Natural killer cell treated with Interleukin-12 subunit alpha and Interleukin-12 subunit beta and Interleukin-15 and Interleukin-18, amount 100 ng/mL, for 72 hours (primary cell): ENCODE measurements at regions not wholly inside any gene's neighbourhood (a gene's known extent, or its start where the extent isn't known, plus 50 kb on each side); places are given as distances from the start of the nearest gene placed in this dataset.
"Not testable (repeated sequence)": the region's sequence is repeated elsewhere in the genome, so short reads cannot be mapped to it uniquely, and the experiment has no call there.

Experiments
- ATAC-seq, 2 donors: fragments of 150-1000 bp; cut with Tn5 transposase in 1 of 2; sonication (Bioruptor Pico), chemical (Tn5 transposase) in 1 of 2; 2 replicates each; pipeline ENCODE4 v1.10.0; 2021
- DNase-seq: peaks from one replicate; pipeline ENCODE4 v3.0.0; 2022; ENCODE audit warnings: low spot score
- H3K27ac Mint-ChIP-seq, 2 donors: 1 replicate in 1 of 2; 2 replicates in 1 of 2; pipeline ENCODE4 v1.8.0; 2022; ENCODE audit warnings: mixed read lengths in 2 of 2, mild to moderate bottlenecking in 1 of 2, moderate library complexity in 1 of 2
- H3K27me3 Mint-ChIP-seq, 2 donors: 1 replicate in 1 of 2; 2 replicates in 1 of 2; pipeline ENCODE4 v1.8.0; 2022; ENCODE audit warnings: mixed read lengths in 2 of 2
- H3K36me3 Mint-ChIP-seq: one replicate; pipeline ENCODE4 v1.8.0; 2022; ENCODE audit warnings: mixed read lengths
- H3K4me1 Mint-ChIP-seq, 2 donors: 1 replicate in 1 of 2; 2 replicates in 1 of 2; pipeline ENCODE4 v1.8.0; 2022; ENCODE audit warnings: low read depth in 2 of 2, mixed read lengths in 2 of 2, mild to moderate bottlenecking in 1 of 2
- H3K4me3 Mint-ChIP-seq: one replicate; pipeline ENCODE4 v1.8.0; 2022; ENCODE audit warnings: mixed read lengths
- H3K9me3 Mint-ChIP-seq: 2 replicates; pipeline ENCODE4 v1.8.0; 2022; ENCODE audit warnings: mixed read lengths

- Mint-ChIP-seq H3K4me3 (no peak overlapping the region), H3K36me3 (no peaks in the 10 kb centered on the region), H3K4me1 (no peaks in the 10 kb centered on the region), H3K9me3 (no peaks in the 10 kb centered on the region), H3K27ac (no peak overlapping the region), H3K27me3 (peaks cover 18 to 39% of the 10 kb centered on the region in 2 donors)
- no peak for ATAC-seq
- DNase-seq: no peak
These were observed 76.9 kb upstream of the TOP3B start for GRCh38 chr22:22059291-22060002.

GRCh38 chr22:22058633-22059290 lies 76.2 kb upstream of the TOP3B start:
- ATAC-seq (no peak), DNase-seq (no peak)
- H3K36me3 Mint-ChIP-seq: no peaks in the 10 kb centered on the region
- no peak overlapping the region for H3K27ac Mint-ChIP-seq
- no peak overlapping the region for H3K4me3 Mint-ChIP-seq
- H3K4me1 Mint-ChIP-seq: no peaks in the 10 kb centered on the region
- peaks cover 25 to 46% of the 10 kb centered on the region in 2 donors for H3K27me3 Mint-ChIP-seq
- H3K9me3 Mint-ChIP-seq: no peaks in the 10 kb centered on the region

- ATAC-seq (no peak), DNase-seq (no peak)
- H3K36me3 Mint-ChIP-seq: no peaks in the 10 kb centered on the region
- H3K9me3 Mint-ChIP-seq: no peaks in the 10 kb centered on the region
- H3K27me3 Mint-ChIP-seq: peaks cover 29 to 53% of the 10 kb centered on the region in 2 donors
- H3K4me3 Mint-ChIP-seq: no peak overlapping the region
- H3K27ac Mint-ChIP-seq: no peak overlapping the region
- no peaks in the 10 kb centered on the region for H3K4me1 Mint-ChIP-seq
These were observed 75.2 kb upstream of the TOP3B start for GRCh38 chr22:22057617-22058378.

GRCh38 chr22:22056809-22057594 lies 74.4 kb upstream of the TOP3B start:
- not testable (repeated sequence) for DNase-seq, H3K27ac Mint-ChIP-seq, H3K4me3 Mint-ChIP-seq, ATAC-seq, H3K4me1 Mint-ChIP-seq, H3K36me3 Mint-ChIP-seq, H3K9me3 Mint-ChIP-seq
- H3K27me3 Mint-ChIP-seq: peaks cover 29 to 57% of the 10 kb centered on the region in 2 donors

- not testable (repeated sequence) for H3K4me1 Mint-ChIP-seq, H3K4me3 Mint-ChIP-seq, H3K9me3 Mint-ChIP-seq, H3K36me3 Mint-ChIP-seq, ATAC-seq, H3K27ac Mint-ChIP-seq, DNase-seq
- H3K27me3 Mint-ChIP-seq: peaks cover 34 to 52% of the 10 kb centered on the region in 2 donors
These were observed 70.1 kb upstream of the TOP3B start for GRCh38 chr22:22052548-22053139.

- not testable (repeated sequence) for H3K36me3 Mint-ChIP-seq, DNase-seq, H3K9me3 Mint-ChIP-seq, ATAC-seq, H3K4me1 Mint-ChIP-seq, H3K27ac Mint-ChIP-seq, H3K4me3 Mint-ChIP-seq
- peaks cover 37 to 56% of the 10 kb centered on the region in 2 donors for H3K27me3 Mint-ChIP-seq
These were observed 68.4 kb upstream of the TOP3B start for GRCh38 chr22:22051032-22051431.

- no peaks in the 10 kb centered on the region for H3K36me3 Mint-ChIP-seq
These were observed 67.7 kb upstream of the TOP3B start for GRCh38 chr22:22050141-22050775.

GRCh38 chr22:22049684-22050083 lies 67.1 kb upstream of the TOP3B start:
- no peaks in the 10 kb centered on the region for H3K9me3 Mint-ChIP-seq
- no peaks in the 10 kb centered on the region for H3K4me1 Mint-ChIP-seq
- no peak overlapping the region for H3K4me3 Mint-ChIP-seq
- DNase-seq (no peak), ATAC-seq (no peak)
- no peak overlapping the region for H3K27ac Mint-ChIP-seq
- H3K27me3 Mint-ChIP-seq: peaks cover 31 to 44% of the 10 kb centered on the region in 2 donors
- no peaks in the 10 kb centered on the region for H3K36me3 Mint-ChIP-seq

More at GRCh38 chr22:22050141-22050775, 67.7 kb upstream of the TOP3B start:
- ATAC-seq (no peak), DNase-seq (no peak)
- H3K27ac Mint-ChIP-seq: no peak overlapping the region
- H3K9me3 Mint-ChIP-seq: no peaks in the 10 kb centered on the region
- H3K4me1 Mint-ChIP-seq: no peaks in the 10 kb centered on the region
- no peak overlapping the region for H3K4me3 Mint-ChIP-seq
- peaks cover 33 to 50% of the 10 kb centered on the region in 2 donors for H3K27me3 Mint-ChIP-seq

GRCh38 chr22:22048981-22049531 lies 66.5 kb upstream of the TOP3B start:
- DNase-seq (no peak), ATAC-seq (no peak)
- H3K36me3 Mint-ChIP-seq: no peaks in the 10 kb centered on the region
- H3K27ac Mint-ChIP-seq: no peak overlapping the region
- peaks cover 25 to 38% of the 10 kb centered on the region in 2 donors for H3K27me3 Mint-ChIP-seq
- H3K9me3 Mint-ChIP-seq: no peaks in the 10 kb centered on the region
- H3K4me3 Mint-ChIP-seq: no peak overlapping the region
- no peaks in the 10 kb centered on the region for H3K4me1 Mint-ChIP-seq

- no peak for ATAC-seq
- peaks cover 22 to 34% of the 10 kb centered on the region in 2 donors for H3K27me3 Mint-ChIP-seq
- no peaks in the 10 kb centered on the region for H3K4me1 Mint-ChIP-seq
- no peaks in the 10 kb centered on the region for H3K9me3 Mint-ChIP-seq
- no peak overlapping the region for H3K4me3 Mint-ChIP-seq
- no peak for DNase-seq
- no peak overlapping the region for H3K27ac Mint-ChIP-seq
- no peaks in the 10 kb centered on the region for H3K36me3 Mint-ChIP-seq
These were observed 65.8 kb upstream of the TOP3B start for GRCh38 chr22:22048318-22048942.

GRCh38 chr22:22047776-22048175 lies 65.2 kb upstream of the TOP3B start:
- no peak overlapping the region for H3K27ac Mint-ChIP-seq
- peaks cover 18 to 28% of the 10 kb centered on the region in 2 donors for H3K27me3 Mint-ChIP-seq
- H3K4me3 Mint-ChIP-seq: no peak overlapping the region
- no peaks in the 10 kb centered on the region for H3K36me3 Mint-ChIP-seq
- DNase-seq (no peak), ATAC-seq (no peak)
- no peaks in the 10 kb centered on the region for H3K4me1 Mint-ChIP-seq
- no peaks in the 10 kb centered on the region for H3K9me3 Mint-ChIP-seq

GRCh38 chr22:22047266-22047665 lies 64.7 kb upstream of the TOP3B start:
- no peaks in the 10 kb centered on the region for H3K4me1 Mint-ChIP-seq
- no peak for ATAC-seq

More at GRCh38 chr22:22047266-22047665, 64.7 kb upstream of the TOP3B start:
- no peaks in the 10 kb centered on the region for H3K36me3 Mint-ChIP-seq
- H3K4me3 Mint-ChIP-seq: no peak overlapping the region
- H3K27ac Mint-ChIP-seq: no peak overlapping the region
- DNase-seq: no peak
- peaks cover 18 to 24% of the 10 kb centered on the region in 2 donors for H3K27me3 Mint-ChIP-seq
- H3K9me3 Mint-ChIP-seq: no peaks in the 10 kb centered on the region
